Mesenchymal stem cell (in vitro differentiated cells and primary cell): ENCODE measurements at regions not wholly inside any gene's neighbourhood (a gene's known extent, or its start where the extent isn't known, plus 50 kb on each side); places are given as distances from the start of the nearest gene placed in this dataset.
A peak's percentile ranks its signal among the peaks of the same experiment; 100 is the strongest.

Source experiments
- DNase-seq: peaks from one replicate; pipeline ENCODE4 v3.0.0-alpha.2; 2013
- H2AFZ ChIP-seq: one replicate; pipeline ENCODE4 v1.6.1; 2013; ENCODE audit warnings: low read depth, mild to moderate bottlenecking, control low read depth, inconsistent platforms, low read length, moderate library complexity
- H2AK5ac ChIP-seq: 2 replicates; pipeline ENCODE4 v1.6.1; 2013; ENCODE audit warnings: low read length, moderate library complexity, mild to moderate bottlenecking, inconsistent platforms; ENCODE audit not compliant: severe bottlenecking
- H2BK120ac ChIP-seq: one replicate; pipeline ENCODE4 v1.6.1; 2013; ENCODE audit warnings: low read depth, mild to moderate bottlenecking, inconsistent platforms, low read length, moderate library complexity
- H2BK12ac ChIP-seq, 2 experiments: one replicate each; pipeline ENCODE4 v1.6.1; 2013; ENCODE audit warnings: inconsistent platforms in 2 of 2, low read length in 2 of 2, mild to moderate bottlenecking in 2 of 2, moderate library complexity in 2 of 2, control low read depth in 1 of 2
- H2BK15ac ChIP-seq: one replicate; pipeline ENCODE4 v1.6.1; 2013; ENCODE audit warnings: mild to moderate bottlenecking, low read depth, inconsistent platforms; ENCODE audit not compliant: poor library complexity, severe bottlenecking
- H2BK5ac ChIP-seq: 2 replicates; pipeline ENCODE4 v1.6.1; 2013; ENCODE audit warnings: low read depth, mild to moderate bottlenecking, low read length, control low read depth, inconsistent platforms; ENCODE audit not compliant: poor library complexity, severe bottlenecking
- H3K14ac ChIP-seq, 2 experiments: one replicate each; pipeline ENCODE4 v1.6.1; 2013; ENCODE audit warnings: inconsistent platforms in 2 of 2, low read length in 2 of 2, control low read depth in 1 of 2, mild to moderate bottlenecking in 1 of 2, moderate library complexity in 1 of 2
- H3K18ac ChIP-seq, 2 experiments: one replicate each; pipeline ENCODE4 v1.6.1; 2013; ENCODE audit warnings: inconsistent platforms in 2 of 2, low read length in 2 of 2, control low read depth in 1 of 2, low read depth in 1 of 2, mild to moderate bottlenecking in 1 of 2
- H3K23ac ChIP-seq, 2 experiments: one replicate each; pipeline ENCODE4 v1.6.1; 2013; ENCODE audit warnings: inconsistent platforms in 2 of 2, low read length in 2 of 2, mild to moderate bottlenecking in 2 of 2, moderate library complexity in 2 of 2, control low read depth in 1 of 2
- H3K27ac ChIP-seq: 2 replicates; pipeline ENCODE4 v1.5.1; 2013; ENCODE audit warnings: mild to moderate bottlenecking, moderate library complexity, low read length, control low read depth, inconsistent platforms; ENCODE audit not compliant: poor library complexity, severe bottlenecking
- H3K27me3 ChIP-seq, 2 experiments: 2 replicates each; pipeline versions ENCODE4 v1.6.1 to v1.7.0; 2013; ENCODE audit warnings: low read length in 2 of 2, mild to moderate bottlenecking in 2 of 2, moderate library complexity in 2 of 2, control low read depth in 1 of 2, inconsistent platforms in 1 of 2; ENCODE audit not compliant: control insufficient read depth in 1 of 2, insufficient read depth in 1 of 2
- H3K36me3 ChIP-seq, 2 experiments: 2 replicates each; pipeline versions ENCODE4 v1.6.1 to v1.7.0; 2013; ENCODE audit warnings: low read length in 2 of 2, control low read depth in 1 of 2, inconsistent platforms in 1 of 2, low read depth in 1 of 2, mild to moderate bottlenecking in 1 of 2; ENCODE audit not compliant: insufficient read depth in 2 of 2, control insufficient read depth in 1 of 2
- H3K4ac ChIP-seq, 2 experiments: one replicate each; pipeline ENCODE4 v1.6.1; 2013; ENCODE audit warnings: inconsistent platforms in 2 of 2, low read length in 2 of 2, mild to moderate bottlenecking in 2 of 2, moderate library complexity in 2 of 2, control low read depth in 1 of 2, low read depth in 1 of 2
- H3K4me1 ChIP-seq: 2 replicates; pipeline ENCODE4 v1.6.1; 2013; ENCODE audit warnings: low read depth, low read length, control low read depth; ENCODE audit not compliant: control insufficient read depth, insufficient read depth
- H3K4me2 ChIP-seq: 2 replicates; pipeline ENCODE4 v1.6.1; 2013; ENCODE audit warnings: low read length, mild to moderate bottlenecking, inconsistent platforms; ENCODE audit not compliant: poor library complexity, severe bottlenecking
- H3K4me3 ChIP-seq, 2 experiments: 2 replicates each; pipeline versions ENCODE4 v1.5.1 to v1.7.0; 2013; ENCODE audit warnings: low read length in 2 of 2, mild to moderate bottlenecking in 2 of 2, control low read depth in 1 of 2, low read depth in 1 of 2; ENCODE audit not compliant: insufficient read depth in 1 of 2
- H3K79me1 ChIP-seq: replicated peaks from 2 replicates; pipeline ENCODE4 v1.6.1; 2013; ENCODE audit warnings: mild to moderate bottlenecking, control low read depth, low read length, inconsistent platforms; ENCODE audit not compliant: poor library complexity, severe bottlenecking
- H3K9ac ChIP-seq: 2 replicates; pipeline ENCODE4 v1.7.0; 2013; ENCODE audit warnings: mild to moderate bottlenecking, low read length, moderate library complexity
- H3K9me3 ChIP-seq: 2 replicates; pipeline ENCODE4 v1.7.0; 2013; ENCODE audit warnings: mild to moderate bottlenecking, low read length; ENCODE audit not compliant: control insufficient read depth
- H4K8ac ChIP-seq: one replicate; pipeline ENCODE4 v1.6.1; 2013; ENCODE audit warnings: inconsistent platforms, mild to moderate bottlenecking, low read length, moderate library complexity
- H4K91ac ChIP-seq: one replicate; pipeline ENCODE4 v1.6.1; 2013; ENCODE audit warnings: mild to moderate bottlenecking, low read length, inconsistent platforms
- WGBS: methylation state at CpG from one replicate; pipeline ENCODE4 v1.1.7; 2013; ENCODE audit warnings: mixed read lengths; 5-methylcytosine and 5-hydroxymethylcytosine counted together

DNA sequence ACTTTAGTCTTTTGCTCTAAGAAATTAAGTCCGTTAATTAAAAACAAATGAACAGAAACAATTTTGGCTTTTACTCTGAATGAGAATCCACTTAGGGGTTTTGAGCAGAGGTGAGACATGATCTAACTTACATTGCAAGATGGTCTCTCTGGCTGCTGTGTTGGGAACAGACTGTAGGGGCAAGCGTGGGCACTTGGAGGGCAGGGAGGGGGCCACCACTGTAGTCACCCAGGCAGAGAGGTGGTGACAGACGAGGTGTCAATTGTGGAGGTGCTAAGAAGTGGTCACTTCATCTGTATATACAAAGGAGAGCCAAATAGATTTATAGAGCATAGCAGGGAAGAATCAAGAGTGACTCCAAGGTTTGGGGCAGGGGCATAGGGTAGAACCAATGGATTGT is 71.1 kb upstream of the IRF2BP2 start:
- Histone ChIP-seq H3K9ac (no peak overlapping the region), H4K91ac (no peak overlapping the region), H2AK5ac (no peak overlapping the region), H3K36me3 (no peaks in the 10 kb centered on the region), H3K4me1 (peaks cover 1% of the 10 kb centered on the region), H3K4me3 (no peak overlapping the region), H4K8ac (no peak overlapping the region), H3K27me3 (no peaks in the 10 kb centered on the region), H2BK15ac (no peak overlapping the region), H3K4ac (no peak overlapping the region), H3K23ac (no peak overlapping the region), H2AFZ (no peak overlapping the region), H3K9me3 (peaks cover 3% of the 10 kb centered on the region), H3K79me1 (no peaks in the 10 kb centered on the region), H2BK12ac (no peak overlapping the region), H2BK120ac (no peak overlapping the region), H3K14ac (no peak overlapping the region), H3K27ac (no peak overlapping the region), H2BK5ac (no peak overlapping the region), H3K18ac (no peak overlapping the region), H3K4me2 (no peak overlapping the region)
- WGBS: 83% methylated on average over 3 of the region's 3 CpGs
- DNase-seq: no peak

DNA sequence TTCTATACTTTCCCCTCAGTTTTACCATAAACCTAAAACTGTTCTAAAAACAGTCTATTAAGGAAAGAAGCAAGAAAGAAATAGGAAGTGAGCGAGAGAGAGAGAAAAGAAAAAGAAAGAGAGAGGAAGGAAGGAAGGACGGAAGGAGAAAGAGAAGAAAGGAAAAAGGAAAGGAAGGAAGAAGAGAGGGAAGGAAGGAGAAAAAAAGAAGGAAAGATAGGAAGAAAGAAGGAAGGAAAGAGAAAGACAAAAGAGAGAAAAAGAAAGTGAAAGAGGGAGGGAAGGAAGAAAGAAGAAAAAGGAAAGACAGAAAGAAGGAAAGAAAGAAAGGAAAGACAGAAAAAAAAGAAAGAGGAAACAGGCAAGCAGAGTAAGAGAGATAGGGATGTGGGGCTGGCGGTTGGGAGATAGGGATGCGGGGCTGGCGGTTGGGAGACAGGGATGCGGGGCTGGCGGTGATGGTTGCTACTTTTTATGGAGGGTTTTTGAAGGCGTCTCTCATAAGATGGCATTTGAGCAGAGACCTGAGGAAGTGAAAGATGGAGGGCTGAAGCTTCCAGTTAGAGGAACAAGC is 70.4 kb upstream of the IRF2BP2 start:
- H3K4me1 ChIP-seq: peaks cover 1% of the 10 kb centered on the region
- H2BK5ac ChIP-seq: no peak overlapping the region
- H3K4me2 ChIP-seq: no peak overlapping the region
- H2AK5ac ChIP-seq: no peak overlapping the region
- no peak overlapping the region for H3K23ac ChIP-seq
- H2AFZ ChIP-seq: no peak overlapping the region
- no peak overlapping the region for H2BK15ac ChIP-seq
- H4K91ac ChIP-seq: no peak overlapping the region
- H3K27me3 ChIP-seq: no peaks in the 10 kb centered on the region
- no peak for DNase-seq
- no peak overlapping the region for H3K18ac ChIP-seq
- H3K79me1 ChIP-seq: no peaks in the 10 kb centered on the region
- H2BK12ac ChIP-seq: no peak overlapping the region
- H3K36me3 ChIP-seq: no peaks in the 10 kb centered on the region
- no peak overlapping the region for H3K9ac ChIP-seq
- H3K27ac ChIP-seq: no peak overlapping the region
- no peak overlapping the region for H2BK120ac ChIP-seq
- no peak overlapping the region for H3K4ac ChIP-seq
- H4K8ac ChIP-seq: no peak overlapping the region
- 96% methylated on average over 8 of the region's 8 CpGs for WGBS
- no peak overlapping the region for H3K4me3 ChIP-seq
- no peak overlapping the region for H3K14ac ChIP-seq
- no peaks in the 10 kb centered on the region for H3K9me3 ChIP-seq

DNA sequence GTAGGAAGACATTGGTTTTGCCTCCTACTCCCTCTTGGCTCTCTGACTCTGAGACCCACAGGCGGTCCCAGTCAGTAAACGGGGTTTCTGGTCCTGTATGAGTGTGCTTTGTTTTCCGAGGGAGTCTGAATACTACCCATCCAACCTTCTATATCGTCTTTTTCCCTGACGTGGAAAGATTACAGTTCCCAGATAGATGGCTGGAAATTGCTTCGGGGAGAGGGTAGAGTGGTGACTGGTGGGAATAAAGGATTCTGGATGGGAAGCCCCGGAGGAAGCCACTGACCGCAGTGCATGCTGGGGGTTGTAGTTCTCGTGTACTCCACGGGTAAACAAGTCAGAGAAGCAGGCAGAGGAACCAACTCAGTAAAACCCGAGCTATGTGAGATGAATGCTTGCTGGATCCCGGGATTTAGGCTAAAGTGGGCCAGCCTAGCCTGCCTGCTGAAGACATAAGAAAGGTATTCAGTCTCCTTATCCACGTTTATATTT is 66.2 kb upstream of the IRF2BP2 start:
- peak overlapping the region in 1 of 2 experiments; percentile 74 for H2BK12ac ChIP-seq
- no peak overlapping the region for H3K14ac ChIP-seq
- H4K8ac ChIP-seq: peak overlapping the region; percentile 66
- peak overlapping the region in 1 of 2 experiments; percentile 13 for H3K18ac ChIP-seq
- no peak overlapping the region for H2BK120ac ChIP-seq
- H2BK5ac ChIP-seq: no peak overlapping the region
- H3K79me1 ChIP-seq: no peaks in the 10 kb centered on the region
- peak overlapping the region; percentile 40 for H3K4me2 ChIP-seq
- DNase-seq: peak; percentile 84
- H3K23ac ChIP-seq: no peak overlapping the region
- H3K36me3 ChIP-seq: no peaks in the 10 kb centered on the region
- H3K4ac ChIP-seq: peak overlapping the region in 1 of 2 experiments; percentile 9
- H2AK5ac ChIP-seq: no peak overlapping the region
- H2AFZ ChIP-seq: peak overlapping the region; percentile 30
- no peak overlapping the region for H4K91ac ChIP-seq
- no peaks in the 10 kb centered on the region for H3K9me3 ChIP-seq
- H3K27ac ChIP-seq: no peak overlapping the region
- H3K27me3 ChIP-seq: no peaks in the 10 kb centered on the region
- WGBS: 8% methylated on average over 10 of the region's 13 CpGs
- no peak overlapping the region for H2BK15ac ChIP-seq
- H3K4me3 ChIP-seq: peak overlapping the region in 1 of 2 experiments; percentile 73
- no peaks in the 10 kb centered on the region for H3K4me1 ChIP-seq
- H3K9ac ChIP-seq: peak overlapping the region; percentile 81

DNA sequence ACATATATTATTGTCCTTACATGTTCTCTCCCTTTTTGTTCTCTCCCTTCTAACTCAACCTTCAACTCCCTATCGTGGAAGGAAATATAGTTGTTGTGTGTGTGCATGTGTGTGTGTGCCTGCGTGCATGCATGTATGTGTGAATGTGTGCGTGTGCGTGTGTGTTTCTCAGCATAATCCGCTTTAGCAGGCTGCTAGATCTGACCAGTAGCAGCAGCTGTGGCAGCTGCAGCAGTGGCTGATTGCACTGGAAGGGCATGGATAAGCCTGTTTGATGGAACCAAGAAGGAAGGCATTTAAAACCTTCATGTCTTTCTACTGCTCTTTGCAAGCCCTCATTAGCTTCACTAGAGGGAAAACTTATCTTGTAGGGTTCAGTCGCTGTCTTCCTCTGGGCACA is 65.6 kb upstream of the IRF2BP2 start:
- peak overlapping the region in 1 of 2 experiments; percentile 47 for H3K4ac ChIP-seq
- H3K4me2 ChIP-seq: no peak overlapping the region
- H3K27ac ChIP-seq: no peak overlapping the region
- no peaks in the 10 kb centered on the region for H3K36me3 ChIP-seq
- WGBS: 96% methylated on average over 6 of the region's 6 CpGs
- no peak overlapping the region for H3K14ac ChIP-seq
- peak overlapping the region in 1 of 2 experiments; percentile 73 for H3K4me3 ChIP-seq
- H2AFZ ChIP-seq: peak overlapping the region; percentile 30
- H2BK5ac ChIP-seq: no peak overlapping the region
- peak overlapping the region in 1 of 2 experiments; percentile 46 for H3K18ac ChIP-seq
- peak overlapping the region; percentile 81 for H3K9ac ChIP-seq
- H3K23ac ChIP-seq: no peak overlapping the region
- no peak overlapping the region for H2BK12ac ChIP-seq
- H2AK5ac ChIP-seq: no peak overlapping the region
- H4K91ac ChIP-seq: no peak overlapping the region
- no peak overlapping the region for H4K8ac ChIP-seq
- H3K27me3 ChIP-seq: no peaks in the 10 kb centered on the region
- H2BK120ac ChIP-seq: no peak overlapping the region
- no peaks in the 10 kb centered on the region for H3K79me1 ChIP-seq
- H2BK15ac ChIP-seq: no peak overlapping the region
- no peaks in the 10 kb centered on the region for H3K9me3 ChIP-seq
- DNase-seq: no peak
- no peaks in the 10 kb centered on the region for H3K4me1 ChIP-seq
